ENCODE measurements at regions not wholly inside any gene's neighbourhood (a gene's known extent, or its start where the extent isn't known, plus 50 kb on each side); places are given as distances from the start of the nearest gene placed in this dataset.

GRCh38 chr4:4693258-4693657 lies 151.4 kb upstream of the STX18 start:
- no peak for TF ChIP-seq POLR2A (IDR thresholded peaks at IDR 0.05)
- no peak for TF ChIP-seq POLR2AphosphoS5 (IDR thresholded peaks at IDR 0.05)
- TF ChIP-seq CTCF (IDR thresholded peaks at IDR 0.05): no peak
- no peak for TF ChIP-seq EP300 (IDR thresholded peaks at IDR 0.05)

All from stomach (tissue), 4 donors.